Endothelial cell of umbilical vein (primary cell): ENCODE measurements at regions not wholly inside any gene's neighbourhood (a gene's known extent, or its start where the extent isn't known, plus 50 kb on each side); places are given as distances from the start of the nearest gene placed in this dataset.
"Not testable (repeated sequence)": the region's sequence is repeated elsewhere in the genome, so short reads cannot be mapped to it uniquely, and the experiment has no call there.

Source experiments
- EZH2 ChIP-seq: IDR thresholded peaks from 2 replicates; pipeline ENCODE4 v1.6.1; 2012; ENCODE audit warnings: borderline replicate concordance, low read depth, mild to moderate bottlenecking, moderate library complexity, low read length, inconsistent platforms; ENCODE audit not compliant: severe bottlenecking
- FOS ChIP-seq: IDR thresholded peaks from 2 replicates; pipeline ENCODE4 v1.6.1; 2011; ENCODE audit warnings: mild to moderate bottlenecking, low read length, moderate library complexity, borderline replicate concordance; ENCODE audit not compliant: insufficient read depth
- GATA2 ChIP-seq: IDR thresholded peaks from 2 replicates; pipeline ENCODE4 v1.7.0; 2011; ENCODE audit warnings: low read depth, mild to moderate bottlenecking, moderate library complexity, mixed read lengths, low read length; ENCODE audit not compliant: insufficient read length, insufficient read depth
- JUN ChIP-seq: IDR thresholded peaks from 2 replicates; pipeline ENCODE4 v1.6.1; 2011; ENCODE audit warnings: borderline replicate concordance, low read depth; ENCODE audit not compliant: insufficient read length, insufficient read depth
- MYC ChIP-seq: IDR thresholded peaks from one replicate; pipeline ENCODE4 v1.6.1; 2011; ENCODE audit warnings: mild to moderate bottlenecking, low read depth, low read length
- POLR2A ChIP-seq: IDR thresholded peaks from 2 replicates; pipeline ENCODE4 v1.6.1; 2012; ENCODE audit warnings: low read depth, mild to moderate bottlenecking, control low read depth, low read length
- POLR2AphosphoS5 ChIP-seq: IDR thresholded peaks from 2 replicates; pipeline ENCODE4 v1.6.1; 2012; ENCODE audit warnings: low read depth, mild to moderate bottlenecking, control low read depth, low read length, moderate library complexity; ENCODE audit not compliant: insufficient read depth
- TF ChIP-seq, protein P1 (sequence below), 2 donors: IDR thresholded peaks; 1 replicate in 1 of 2; 2 replicates in 1 of 2; pipeline ENCODE4 v1.5.1; 2011; ENCODE audit warnings: low read length in 2 of 2, mild to moderate bottlenecking in 2 of 2, moderate library complexity in 2 of 2, control low read depth in 1 of 2, inconsistent platforms in 1 of 2, low read depth in 1 of 2; ENCODE audit not compliant: insufficient read depth in 1 of 2; ENCODE audit errors: extremely low read depth in 1 of 2
- TF ChIP-seq, protein P2 (sequence below): IDR thresholded peaks from 2 replicates; pipeline ENCODE4 v1.6.1; 2011; ENCODE audit not compliant: insufficient read depth, insufficient read length

DNA sequence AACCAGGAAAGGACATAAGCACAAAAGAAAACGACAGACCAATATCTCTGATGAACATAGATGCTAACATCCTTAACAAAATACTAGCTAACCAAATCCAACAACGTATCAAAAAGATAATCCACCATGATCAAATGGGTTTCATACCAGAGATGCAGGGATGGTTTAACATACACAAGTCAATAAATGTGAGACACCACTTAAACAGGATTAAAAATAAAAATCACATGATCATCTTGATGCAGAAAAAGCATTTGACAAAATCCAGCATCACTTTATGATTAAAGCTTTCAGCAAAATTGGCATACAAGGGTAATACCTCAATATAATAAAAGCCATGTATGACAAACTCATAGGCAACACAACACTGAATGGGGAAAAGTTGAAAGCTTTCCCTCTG is 138.4 kb downstream of the ADCYAP1 start:
- not testable (repeated sequence) for TF ChIP-seq MYC, POLR2AphosphoS5, POLR2A, EZH2, GATA2, JUN, FOS
- TF ChIP-seq, protein P1, sequence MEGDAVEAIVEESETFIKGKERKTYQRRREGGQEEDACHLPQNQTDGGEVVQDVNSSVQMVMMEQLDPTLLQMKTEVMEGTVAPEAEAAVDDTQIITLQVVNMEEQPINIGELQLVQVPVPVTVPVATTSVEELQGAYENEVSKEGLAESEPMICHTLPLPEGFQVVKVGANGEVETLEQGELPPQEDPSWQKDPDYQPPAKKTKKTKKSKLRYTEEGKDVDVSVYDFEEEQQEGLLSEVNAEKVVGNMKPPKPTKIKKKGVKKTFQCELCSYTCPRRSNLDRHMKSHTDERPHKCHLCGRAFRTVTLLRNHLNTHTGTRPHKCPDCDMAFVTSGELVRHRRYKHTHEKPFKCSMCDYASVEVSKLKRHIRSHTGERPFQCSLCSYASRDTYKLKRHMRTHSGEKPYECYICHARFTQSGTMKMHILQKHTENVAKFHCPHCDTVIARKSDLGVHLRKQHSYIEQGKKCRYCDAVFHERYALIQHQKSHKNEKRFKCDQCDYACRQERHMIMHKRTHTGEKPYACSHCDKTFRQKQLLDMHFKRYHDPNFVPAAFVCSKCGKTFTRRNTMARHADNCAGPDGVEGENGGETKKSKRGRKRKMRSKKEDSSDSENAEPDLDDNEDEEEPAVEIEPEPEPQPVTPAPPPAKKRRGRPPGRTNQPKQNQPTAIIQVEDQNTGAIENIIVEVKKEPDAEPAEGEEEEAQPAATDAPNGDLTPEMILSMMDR (IDR thresholded peaks at IDR 0.05; ENCODE audit: extremely low read depth in 1 of 2, insufficient read depth in 1 of 2, low read depth in 1 of 2, low read length in 2 of 2), result not testable (repeated sequence)
- TF ChIP-seq, protein P2, sequence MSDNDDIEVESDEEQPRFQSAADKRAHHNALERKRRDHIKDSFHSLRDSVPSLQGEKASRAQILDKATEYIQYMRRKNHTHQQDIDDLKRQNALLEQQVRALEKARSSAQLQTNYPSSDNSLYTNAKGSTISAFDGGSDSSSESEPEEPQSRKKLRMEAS, result not testable (repeated sequence)
